NCI-H128 (cell line): ENCODE measurements at regions not wholly inside any gene's neighbourhood (a gene's known extent, or its start where the extent isn't known, plus 50 kb on each side); places are given as distances from the start of the nearest gene placed in this dataset.
"Not testable (repeated sequence)": the region's sequence is repeated elsewhere in the genome, so short reads cannot be mapped to it uniquely, and the experiment has no call there.

Experiments
- DNase-seq: peaks from one replicate; lab custom pipeline; 2025; ENCODE audit not compliant: unreplicated experiment; lab: John Stamatoyannopoulos, UW

DNA sequence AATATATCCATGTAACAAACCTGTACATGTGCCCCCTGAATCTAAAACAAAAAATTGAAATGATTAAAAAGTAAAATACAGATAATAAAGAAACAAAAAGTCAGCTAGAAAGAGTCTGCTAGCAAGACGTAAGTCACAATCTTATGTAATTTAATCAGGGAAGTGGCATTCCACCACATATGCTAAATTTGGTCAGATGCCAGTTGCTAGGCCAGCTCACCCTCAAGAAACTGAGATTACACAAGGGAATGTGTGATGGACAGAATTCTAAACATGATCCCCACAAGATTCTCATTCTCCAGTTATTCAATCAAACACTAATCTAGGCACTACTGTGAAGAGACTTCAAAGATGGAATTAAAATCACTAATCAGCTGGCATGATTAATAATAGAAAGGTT is 689.3 kb downstream of the CENPC start:
- DNase-seq: no peak

GRCh38 chr4:66853845-66854244 is 691.5 kb downstream of the CENPC start:
- DNase-seq: no peak

DNA sequence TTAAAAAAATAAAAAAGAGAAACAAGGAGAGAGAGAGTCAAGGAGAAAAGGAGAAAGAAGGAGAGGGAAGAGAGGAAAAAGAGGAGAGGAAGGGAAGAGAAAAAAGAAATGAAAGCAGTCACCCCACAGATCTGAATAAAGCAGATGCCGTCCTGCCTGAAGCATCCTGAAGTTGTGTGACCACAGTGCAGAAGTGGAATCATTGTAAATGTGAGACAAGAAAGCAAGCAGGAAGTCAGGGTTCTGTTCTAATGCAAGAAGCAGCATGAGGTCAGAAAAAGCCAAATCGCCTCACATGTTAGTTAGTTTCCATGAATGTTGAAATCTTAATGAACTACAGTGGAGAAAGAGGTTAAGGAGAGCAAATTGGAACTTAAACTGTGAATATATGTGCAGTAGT is 692.5 kb downstream of the CENPC start:
- no peak for DNase-seq

GRCh38 chr4:66849596-66849995 is 695.7 kb downstream of the CENPC start:
- no peak for DNase-seq

DNA sequence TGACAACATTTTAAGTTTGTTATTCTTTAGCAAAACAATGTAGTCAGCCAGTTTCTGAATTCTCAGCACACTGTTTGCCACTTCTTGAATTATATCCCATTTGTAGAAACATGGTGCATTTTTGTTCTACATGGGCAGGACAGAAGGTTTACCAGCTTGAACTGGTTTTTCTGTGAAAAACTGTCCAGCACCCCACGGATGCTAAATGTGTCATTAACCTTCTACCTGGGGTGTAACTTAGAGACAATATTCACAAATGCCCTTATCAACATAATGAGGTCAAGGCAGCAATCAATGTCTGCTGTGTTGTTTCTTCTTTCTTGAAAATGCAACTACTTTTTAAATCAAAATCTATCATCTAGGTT is 702.6 kb downstream of the CENPC start:
- no peak for DNase-seq

DNA sequence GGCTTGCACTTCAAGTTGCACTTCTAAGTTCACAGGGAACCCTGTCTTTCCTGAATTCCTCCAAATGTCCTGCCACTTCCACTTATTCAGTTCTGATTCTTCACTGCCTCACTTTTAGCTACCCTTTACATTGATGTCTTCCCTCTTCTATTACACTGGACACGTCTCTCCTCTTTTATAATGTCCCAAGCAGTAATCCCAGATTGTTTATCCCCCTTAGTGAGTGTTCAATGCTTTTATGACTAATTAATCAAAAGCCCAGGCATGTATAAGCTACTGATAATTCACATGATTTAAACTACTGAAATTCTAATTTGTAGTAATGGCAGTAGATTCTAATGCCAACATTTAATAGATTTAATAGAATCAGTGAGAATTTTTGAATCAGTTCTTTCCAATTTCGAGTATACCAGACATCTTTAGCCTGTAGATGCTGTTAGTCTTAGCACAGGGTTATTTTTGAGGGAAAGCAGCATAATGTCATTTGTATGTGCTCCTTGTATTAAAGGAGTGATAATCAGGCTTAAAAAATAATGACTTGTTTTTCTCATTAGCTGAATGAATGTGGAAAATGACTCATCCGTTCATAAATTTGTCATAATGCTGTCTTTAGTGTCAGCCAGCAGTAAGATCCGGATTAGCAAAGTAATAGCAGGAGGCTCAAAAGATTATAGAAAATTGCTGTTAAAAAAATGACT is 703.1 kb downstream of the CENPC start:
- DNase-seq: no peak

- no peak for DNase-seq
Measured at GRCh38 chr4:66840178-66840577, 705.1 kb downstream of the CENPC start.

GRCh38 chr4:66837279-66837922 is 707.9 kb downstream of the CENPC start:
- DNase-seq: no peak

DNA sequence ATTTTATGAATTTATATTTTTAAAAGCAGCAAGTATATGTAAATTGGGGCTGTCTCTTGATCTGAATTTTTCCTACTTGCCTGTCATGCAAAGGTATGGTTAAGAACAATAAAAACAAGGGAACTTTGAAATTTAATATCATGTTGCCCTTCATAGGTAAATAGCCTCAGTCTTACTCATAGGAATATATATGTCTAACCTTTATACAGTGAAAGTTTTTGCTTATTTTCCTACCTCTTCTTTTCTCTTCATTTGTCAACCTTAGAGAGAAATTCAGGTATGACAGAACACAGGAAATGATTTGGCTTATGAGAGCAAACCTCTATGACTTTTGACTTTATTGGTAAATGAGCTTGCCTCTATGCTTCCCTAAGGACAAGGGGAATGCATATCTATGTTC is 716.0 kb downstream of the CENPC start:
- no peak for DNase-seq

GRCh38 chr4:66820681-66821080 is 724.6 kb downstream of the CENPC start:
- no peak for DNase-seq

GRCh38 chr4:66814277-66814676 is 731.0 kb downstream of the CENPC start:
- no peak for DNase-seq

GRCh38 chr4:66805582-66805981 is 739.7 kb downstream of the CENPC start:
- DNase-seq: no peak

DNA sequence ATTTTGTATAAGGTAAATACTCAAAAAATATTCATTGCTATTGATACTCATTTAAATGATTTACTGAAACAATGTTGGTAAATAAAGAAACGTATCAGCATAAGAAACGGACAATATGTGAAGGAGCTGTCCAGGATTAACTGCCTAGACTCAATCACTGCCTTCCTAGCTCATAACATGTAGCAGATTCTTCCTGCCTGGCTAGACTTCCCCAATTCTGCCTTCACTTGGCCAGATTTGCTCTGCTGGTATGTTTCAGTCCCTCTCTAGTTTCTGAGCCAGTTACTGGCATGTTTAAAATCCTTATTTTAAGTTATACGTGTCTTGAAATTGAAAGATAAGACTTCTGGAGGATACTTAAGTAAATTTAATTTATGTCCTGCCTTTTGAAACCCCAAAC is 740.3 kb downstream of the CENPC start:
- no peak for DNase-seq

- no peak for DNase-seq
Measured at GRCh38 chr4:66797608-66798007, 747.7 kb downstream of the CENPC start.

DNA sequence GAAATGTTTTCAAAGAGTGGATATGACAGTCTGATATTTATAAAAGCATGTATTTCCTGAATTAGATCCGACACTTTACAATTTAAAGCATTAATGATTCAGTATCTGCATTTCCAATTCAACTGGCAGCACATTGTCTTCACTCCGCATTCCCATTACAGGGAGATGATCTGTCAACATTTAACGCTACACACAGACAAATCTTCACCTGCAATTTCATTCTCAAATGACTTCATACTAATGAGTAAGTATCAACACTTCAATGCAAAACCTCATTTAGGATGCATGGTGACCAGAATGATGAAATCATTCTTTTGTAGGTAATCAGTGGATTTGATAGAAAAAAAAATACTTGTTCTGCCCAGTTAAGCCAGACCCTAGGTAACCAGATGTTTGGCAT is 749.6 kb downstream of the CENPC start:
- no peak for DNase-seq

DNA sequence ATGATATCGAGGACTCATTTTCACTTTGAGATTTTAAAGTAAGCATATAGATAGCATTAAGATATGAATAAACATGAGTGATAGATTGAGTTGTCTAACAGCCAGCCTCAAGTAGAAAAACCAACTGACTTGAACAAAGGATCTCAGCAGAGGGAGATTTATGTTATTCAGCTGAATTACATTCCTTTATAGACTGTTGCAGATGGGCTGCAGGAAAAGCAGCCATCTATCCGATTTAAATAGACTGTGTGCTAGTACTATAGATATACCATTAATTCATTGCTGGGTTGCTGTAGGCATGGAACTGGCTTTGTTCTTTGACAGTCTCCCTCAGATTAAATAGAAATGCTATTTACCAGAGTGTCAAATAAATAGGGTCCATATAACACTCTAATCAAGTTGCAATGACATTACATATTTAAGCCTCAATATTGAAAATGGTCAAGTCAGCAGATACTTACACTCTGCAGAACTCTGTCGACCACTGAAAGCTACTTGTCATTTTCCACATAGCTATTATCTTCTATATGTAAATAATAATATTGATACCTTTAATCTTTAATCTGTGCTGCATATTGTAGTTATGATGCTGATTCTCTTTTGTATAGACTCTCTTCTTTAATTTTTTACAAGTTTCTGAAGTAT is 750.8 kb downstream of the CENPC start:
- no peak for DNase-seq

GRCh38 chr4:66791686-66792085 is 753.6 kb downstream of the CENPC start:
- no peak for DNase-seq

DNA sequence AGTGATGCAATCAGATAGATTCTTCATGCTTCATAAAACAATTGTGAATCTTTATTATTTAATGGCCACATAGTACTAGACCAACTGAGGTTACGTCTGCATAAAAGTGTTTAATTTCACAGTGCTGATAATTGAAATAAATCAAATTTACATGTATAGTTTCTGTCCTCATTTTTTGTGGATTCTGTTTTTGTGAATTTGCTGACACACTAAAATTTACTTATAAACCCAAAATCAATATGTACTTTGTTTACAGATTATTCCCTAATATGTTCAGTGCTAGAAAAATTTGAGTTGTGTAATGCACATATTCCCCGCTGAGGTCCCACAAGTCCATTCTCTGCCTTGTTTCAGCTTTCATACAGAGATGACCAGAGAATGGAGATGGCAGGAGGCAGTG is 759.8 kb downstream of the CENPC start:
- no peak for DNase-seq

DNA sequence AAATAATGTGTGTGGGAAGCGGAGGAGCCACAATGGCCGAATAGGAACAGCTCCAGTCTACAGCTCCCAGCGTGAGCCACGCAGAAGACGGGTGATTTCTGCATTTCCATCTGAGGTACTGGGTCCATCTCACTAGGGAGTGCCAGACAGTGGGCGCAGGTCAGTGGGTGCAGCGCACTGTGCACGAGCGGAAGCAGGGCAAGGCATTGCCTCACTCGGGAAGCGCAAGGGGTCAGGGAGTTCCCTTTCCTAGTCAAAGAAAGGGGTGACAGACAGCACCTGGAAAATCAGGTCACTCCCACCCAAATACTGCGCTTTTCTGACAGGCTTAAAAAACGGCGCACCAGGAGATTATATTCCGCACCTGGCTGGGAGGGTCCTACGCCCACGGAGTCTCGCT is 762.6 kb downstream of the CENPC start:
- DNase-seq: not testable (repeated sequence)

DNA sequence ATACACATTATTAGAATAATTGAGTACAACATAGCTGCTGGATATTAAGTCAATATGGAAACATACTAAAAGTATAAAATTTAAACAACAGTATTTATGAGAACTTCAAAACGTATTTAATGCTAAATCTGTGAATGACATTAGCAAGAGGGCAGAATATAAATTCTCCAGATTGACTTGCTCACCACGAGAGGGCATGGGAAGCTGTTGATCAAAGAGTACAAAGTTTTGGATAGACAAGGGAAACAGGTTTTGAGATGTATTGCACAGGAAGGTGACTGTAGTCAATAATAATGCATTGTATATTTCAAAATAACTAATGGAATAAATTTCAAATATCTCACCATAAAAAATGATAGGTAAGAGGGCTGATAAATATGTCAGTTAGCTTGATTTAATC is 768.2 kb downstream of the CENPC start:
- no peak for DNase-seq

GRCh38 chr4:66769441-66769840 is 775.9 kb downstream of the CENPC start:
- DNase-seq: no peak

GRCh38 chr4:66767442-66767841 is 777.9 kb downstream of the CENPC start:
- no peak for DNase-seq

- no peak for DNase-seq
Measured at GRCh38 chr4:66766557-66766956, 778.7 kb downstream of the CENPC start.
